ENCODE measurements at regions not wholly inside any gene's neighbourhood (a gene's known extent, or its start where the extent isn't known, plus 50 kb on each side); places are given as distances from the start of the nearest gene placed in this dataset.

DNA sequence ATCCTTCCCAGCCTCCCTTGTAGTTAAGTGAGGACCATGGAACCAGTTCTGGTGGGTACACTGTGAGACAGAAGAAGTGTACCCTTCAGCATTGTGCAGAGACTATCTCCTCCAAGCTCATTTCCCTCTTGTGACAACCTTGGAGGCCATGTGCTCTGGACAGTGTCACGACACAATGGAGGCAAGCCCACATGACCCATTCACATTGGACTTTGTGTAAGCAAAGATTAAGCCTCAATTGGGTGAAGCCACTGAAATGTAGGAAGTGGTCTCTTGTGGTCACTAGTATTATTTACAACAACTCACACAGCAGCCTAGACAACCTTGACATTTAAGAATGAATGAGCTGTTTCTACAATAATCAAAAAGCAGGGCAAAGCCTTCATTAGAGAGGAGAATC is 124.2 kb downstream of the INHBA start:
- no peak for FAIRE-seq
- no peak for DNase-seq (ENCODE audit: low read depth in 1 of 2, low spot score in 2 of 2)
- Histone ChIP-seq H2BK12ac (ENCODE audit: low read depth, low read length) (no peak overlapping the region; the same call in 1 of the 2 replicates), H3K23me2 (ENCODE audit: low read depth, low read length) (no peaks in the 10 kb centered on the region), H3K4me2 (ENCODE audit: insufficient read depth in 1 of 2, low read depth in 2 of 2, low read length in 2 of 2) (no peak overlapping the region), H3K36me3 (ENCODE audit: control insufficient read depth in 2 of 4, insufficient read depth in 4 of 4, low read length in 3 of 4) (no peaks in the 10 kb centered on the region), H3K4me3 (ENCODE audit: extremely low read depth in 1 of 4, insufficient read depth in 2 of 4, low read depth in 3 of 4, low read length in 4 of 4) (no peak overlapping the region), H3K9ac (replicated peaks in 1 of 4; ENCODE audit: extremely low read depth in 1 of 4, low read depth in 3 of 4, low read length in 3 of 4) (no peak overlapping the region), H3K79me1 (ENCODE audit: low read depth, low read length) (no peaks in the 10 kb centered on the region), H3K18ac (ENCODE audit: extremely low read depth, low read length) (no peak overlapping the region), H4K8ac (ENCODE audit: extremely low read depth, insufficient read depth, low read length) (no peak overlapping the region), H3K9me3 (ENCODE audit: insufficient read depth in 2 of 2, low read depth in 1 of 2, low read length in 1 of 2) (no peaks in the 10 kb centered on the region), H4K20me1 (replicated peaks in 1 of 2; ENCODE audit: control insufficient read depth in 1 of 2, insufficient read depth in 2 of 2, low read length in 2 of 2) (no peaks in the 10 kb centered on the region), H3K27ac (ENCODE audit: low read depth, low read length) (no peak overlapping the region), H3K14ac (ENCODE audit: insufficient read length) (no peak overlapping the region), H3K56ac (replicated peaks; ENCODE audit: insufficient read length, low read depth, low read length) (no peak overlapping the region), H2AK5ac (ENCODE audit: low read depth, low read length) (no peak overlapping the region), H2BK20ac (ENCODE audit: low read length) (no peak overlapping the region), H2BK5ac (ENCODE audit: low read depth, low read length) (no peak overlapping the region), H3K23ac (ENCODE audit: insufficient read length) (no peak overlapping the region), H4K5ac (ENCODE audit: insufficient read length, low read depth, low read length) (no peak overlapping the region), H3K27me3 (replicated peaks in 1 of 4; ENCODE audit: control insufficient read depth in 3 of 4, extremely low read depth in 1 of 4, insufficient read depth in 3 of 4, low read length in 3 of 4) (no peaks in the 10 kb centered on the region), H3K79me2 (ENCODE audit: control insufficient read depth in 1 of 2, insufficient read depth in 2 of 2, low read length in 2 of 2) (no peaks in the 10 kb centered on the region), H2AFZ (ENCODE audit: low read length) (no peak overlapping the region), H2BK15ac (ENCODE audit: low read length) (no peak overlapping the region), H2BK120ac (replicated peaks; ENCODE audit: low read depth, low read length) (no peak overlapping the region), H4K91ac (replicated peaks; ENCODE audit: insufficient read length, low read length) (no peak overlapping the region), H3K4ac (replicated peaks; ENCODE audit: insufficient read length, low read depth, low read length) (peak overlapping the region; percentile 23), H3K4me1 (replicated peaks in 1 of 4; ENCODE audit: control insufficient read depth in 3 of 4, insufficient read depth in 4 of 4, low read length in 3 of 4) (no peaks in the 10 kb centered on the region; a peak in 1 of 7 replicates)
- 83% methylated on average over 1 of the region's 1 CpG; no CpG with 5 or more reads in 1 of the 2 experiments for WGBS, 2 experiments (ENCODE audit: extremely low coverage in 1 of 2, insufficient coverage in 1 of 2, insufficient read length in 1 of 2, insufficient replicate concordance in 2 of 2, low coverage in 1 of 2, low lambda C conversion rate in 2 of 2, missing lambda C conversion rate in 1 of 2)
- ChIA-PET POLR2A (ENCODE audit: partially characterized antibody) (no interaction called here), CTCF (ENCODE audit: partially characterized antibody) (no interaction called here)
- TF ChIP-seq KDM5A (IDR thresholded peaks at IDR 0.05; ENCODE audit: low read length) (no peak), SAP30 (IDR thresholded peaks at IDR 0.05; ENCODE audit: insufficient read depth, insufficient replicate concordance, low read length) (no peak), KDM4A (IDR thresholded peaks at IDR 0.05; ENCODE audit: low read depth, low read length, severe bottlenecking) (no peak), ATF3 (IDR thresholded peaks at IDR 0.05; ENCODE audit: insufficient read depth, low read depth, low read length) (no peak), NANOG (IDR thresholded peaks at IDR 0.05; ENCODE audit: insufficient read depth, low read depth, low read length, poor library complexity, severe bottlenecking) (no peak), EZH2 (IDR thresholded peaks at IDR 0.05; ENCODE audit: low read depth, low read length, severe bottlenecking) (no peak), CTBP2 (IDR thresholded peaks at IDR 0.05; ENCODE audit: borderline replicate concordance, insufficient read depth, insufficient read length, low read length) (no peak), HDAC6 (IDR thresholded peaks at IDR 0.05; ENCODE audit: low read depth, low read length) (no peak), CREB1 (IDR thresholded peaks at IDR 0.05) (no peak), POLR2A (IDR thresholded peaks at IDR 0.05; ENCODE audit: control extremely low read depth in 1 of 2, low read depth in 2 of 2, low read length in 2 of 2) (no peak), CEBPB (IDR thresholded peaks at IDR 0.05; ENCODE audit: low read depth, low read length) (no peak)
- TF ChIP-seq, protein P1, sequence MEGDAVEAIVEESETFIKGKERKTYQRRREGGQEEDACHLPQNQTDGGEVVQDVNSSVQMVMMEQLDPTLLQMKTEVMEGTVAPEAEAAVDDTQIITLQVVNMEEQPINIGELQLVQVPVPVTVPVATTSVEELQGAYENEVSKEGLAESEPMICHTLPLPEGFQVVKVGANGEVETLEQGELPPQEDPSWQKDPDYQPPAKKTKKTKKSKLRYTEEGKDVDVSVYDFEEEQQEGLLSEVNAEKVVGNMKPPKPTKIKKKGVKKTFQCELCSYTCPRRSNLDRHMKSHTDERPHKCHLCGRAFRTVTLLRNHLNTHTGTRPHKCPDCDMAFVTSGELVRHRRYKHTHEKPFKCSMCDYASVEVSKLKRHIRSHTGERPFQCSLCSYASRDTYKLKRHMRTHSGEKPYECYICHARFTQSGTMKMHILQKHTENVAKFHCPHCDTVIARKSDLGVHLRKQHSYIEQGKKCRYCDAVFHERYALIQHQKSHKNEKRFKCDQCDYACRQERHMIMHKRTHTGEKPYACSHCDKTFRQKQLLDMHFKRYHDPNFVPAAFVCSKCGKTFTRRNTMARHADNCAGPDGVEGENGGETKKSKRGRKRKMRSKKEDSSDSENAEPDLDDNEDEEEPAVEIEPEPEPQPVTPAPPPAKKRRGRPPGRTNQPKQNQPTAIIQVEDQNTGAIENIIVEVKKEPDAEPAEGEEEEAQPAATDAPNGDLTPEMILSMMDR (IDR thresholded peaks at IDR 0.05; ENCODE audit: control extremely low read depth in 1 of 3, insufficient read depth in 1 of 3, low read depth in 1 of 3, low read length in 3 of 3): no peak
